ENCODE measurements at regions not wholly inside any gene's neighbourhood (a gene's known extent, or its start where the extent isn't known, plus 50 kb on each side); places are given as distances from the start of the nearest gene placed in this dataset.

DNA sequence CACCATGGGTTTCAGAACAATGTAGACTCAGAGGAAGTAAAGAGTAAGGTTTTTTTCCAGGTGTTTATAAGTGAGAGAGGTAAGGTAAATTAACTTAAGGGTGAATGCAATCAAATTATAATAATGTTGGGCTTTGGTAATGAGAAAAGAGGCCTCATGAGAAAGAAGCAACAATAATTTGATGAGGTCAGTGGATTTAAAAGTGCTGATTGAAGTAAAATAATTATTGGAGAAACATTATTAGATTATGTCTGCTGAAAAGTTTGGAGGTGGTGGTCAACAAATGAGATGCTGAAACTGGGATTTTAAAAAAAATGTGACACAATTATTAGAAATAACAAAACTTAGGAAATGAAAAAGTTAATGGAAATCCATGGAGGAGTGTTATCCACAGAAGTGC lies 187.4 kb upstream of the BRINP3 start:
- TF ChIP-seq ATF2 (CRISPR knock-in tag; IDR thresholded peaks at IDR 0.05; ENCODE audit: borderline replicate concordance, low read depth) (no peak), ESRRA (CRISPR knock-in tag; IDR thresholded peaks at IDR 0.05; ENCODE audit: borderline replicate concordance) (no peak), SMAD4 (CRISPR knock-in tag; IDR thresholded peaks at IDR 0.05) (no peak), ZNF232 (CRISPR knock-in tag; IDR thresholded peaks at IDR 0.05) (no peak), MAX (CRISPR knock-in tag; IDR thresholded peaks at IDR 0.05) (no peak), CBFB (CRISPR knock-in tag; IDR thresholded peaks at IDR 0.05; ENCODE audit: low read depth) (no peak), SMAD3 (CRISPR knock-in tag; IDR thresholded peaks at IDR 0.05; ENCODE audit: borderline replicate concordance) (no peak), SOX15 (CRISPR knock-in tag; IDR thresholded peaks at IDR 0.05) (no peak), ATF1 (CRISPR knock-in tag; IDR thresholded peaks at IDR 0.05) (no peak), ETV6 (CRISPR knock-in tag; IDR thresholded peaks at IDR 0.05) (no peak)
- TF ChIP-seq, protein P1, sequence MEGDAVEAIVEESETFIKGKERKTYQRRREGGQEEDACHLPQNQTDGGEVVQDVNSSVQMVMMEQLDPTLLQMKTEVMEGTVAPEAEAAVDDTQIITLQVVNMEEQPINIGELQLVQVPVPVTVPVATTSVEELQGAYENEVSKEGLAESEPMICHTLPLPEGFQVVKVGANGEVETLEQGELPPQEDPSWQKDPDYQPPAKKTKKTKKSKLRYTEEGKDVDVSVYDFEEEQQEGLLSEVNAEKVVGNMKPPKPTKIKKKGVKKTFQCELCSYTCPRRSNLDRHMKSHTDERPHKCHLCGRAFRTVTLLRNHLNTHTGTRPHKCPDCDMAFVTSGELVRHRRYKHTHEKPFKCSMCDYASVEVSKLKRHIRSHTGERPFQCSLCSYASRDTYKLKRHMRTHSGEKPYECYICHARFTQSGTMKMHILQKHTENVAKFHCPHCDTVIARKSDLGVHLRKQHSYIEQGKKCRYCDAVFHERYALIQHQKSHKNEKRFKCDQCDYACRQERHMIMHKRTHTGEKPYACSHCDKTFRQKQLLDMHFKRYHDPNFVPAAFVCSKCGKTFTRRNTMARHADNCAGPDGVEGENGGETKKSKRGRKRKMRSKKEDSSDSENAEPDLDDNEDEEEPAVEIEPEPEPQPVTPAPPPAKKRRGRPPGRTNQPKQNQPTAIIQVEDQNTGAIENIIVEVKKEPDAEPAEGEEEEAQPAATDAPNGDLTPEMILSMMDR (IDR thresholded peaks at IDR 0.05), result no peak
- TF ChIP-seq, protein P2, sequence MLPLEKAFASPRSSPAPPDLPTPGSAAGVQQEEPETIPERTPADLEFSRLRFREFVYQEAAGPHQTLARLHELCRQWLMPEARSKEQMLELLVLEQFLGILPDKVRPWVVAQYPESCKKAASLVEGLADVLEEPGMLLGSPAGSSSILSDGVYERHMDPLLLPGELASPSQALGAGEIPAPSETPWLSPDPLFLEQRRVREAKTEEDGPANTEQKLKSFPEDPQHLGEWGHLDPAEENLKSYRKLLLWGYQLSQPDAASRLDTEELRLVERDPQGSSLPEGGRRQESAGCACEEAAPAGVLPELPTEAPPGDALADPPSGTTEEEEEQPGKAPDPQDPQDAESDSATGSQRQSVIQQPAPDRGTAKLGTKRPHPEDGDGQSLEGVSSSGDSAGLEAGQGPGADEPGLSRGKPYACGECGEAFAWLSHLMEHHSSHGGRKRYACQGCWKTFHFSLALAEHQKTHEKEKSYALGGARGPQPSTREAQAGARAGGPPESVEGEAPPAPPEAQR (CRISPR knock-in tag; IDR thresholded peaks at IDR 0.05), result no peak
